Neural cell (in vitro differentiated cells): ENCODE measurements at regions not wholly inside any gene's neighbourhood (a gene's known extent, or its start where the extent isn't known, plus 50 kb on each side); places are given as distances from the start of the nearest gene placed in this dataset.

Source experiments
- H2AFZ ChIP-seq: fragments of 200-600, 300-800 bp; sonication (generic), shearing (Covaris generic); 2 replicates; pipeline ENCODE4 v1.6.0; 2014; ENCODE audit warnings: low read depth, mild to moderate bottlenecking, antibody characterized with exemption, low read length, moderate library complexity
- H3F3A ChIP-seq: fragments of 200-600 bp; shearing (Covaris generic); 2 replicates; pipeline ENCODE4 v1.6.1; 2016; ENCODE audit warnings: mild to moderate bottlenecking, moderate library complexity, mixed read lengths, antibody characterized with exemption, low read length; ENCODE audit not compliant: insufficient read depth, poor library complexity, severe bottlenecking
- H3K27ac ChIP-seq: fragments of 200-600, 300-800 bp; sonication (generic), shearing (Covaris generic); 2 replicates; pipeline ENCODE4 v1.5.1; 2014; ENCODE audit warnings: mild to moderate bottlenecking, low read length, moderate library complexity
- H3K27me3 ChIP-seq: fragments of 300-800, 200-600 bp; sonication (generic), shearing (Covaris generic); 2 replicates; pipeline ENCODE4 v1.6.0; 2014; ENCODE audit warnings: mild to moderate bottlenecking, low read depth, low read length, moderate library complexity; ENCODE audit not compliant: insufficient read depth
- H3K36me3 ChIP-seq: fragments of 300-800, 200-600 bp; sonication (generic), shearing (Covaris generic); 2 replicates; pipeline ENCODE4 v1.5.1; 2014; ENCODE audit warnings: mild to moderate bottlenecking, antibody characterized with exemption, low read length, moderate library complexity; ENCODE audit not compliant: insufficient read depth
- H3K4me2 ChIP-seq: fragments of 300-800, 200-600 bp; sonication (generic), shearing (Covaris generic); 2 replicates; pipeline ENCODE4 v1.6.0; 2014; ENCODE audit warnings: mild to moderate bottlenecking, low read length
- H3K4me3 ChIP-seq: fragments of 300-800, 200-600 bp; sonication (generic), shearing (Covaris generic); 2 replicates; pipeline ENCODE4 v1.5.1; 2014; ENCODE audit warnings: mild to moderate bottlenecking, low read length, moderate library complexity
- H3K79me2 ChIP-seq: fragments of 200-600 bp; shearing (Covaris generic); replicated peaks from 2 replicates; pipeline ENCODE4 v1.6.0; 2014; ENCODE audit warnings: mild to moderate bottlenecking, low read length, moderate library complexity; ENCODE audit not compliant: insufficient read depth
- H3K9ac ChIP-seq: fragments of 300-800, 200-600 bp; sonication (generic), shearing (Covaris generic); 2 replicates; pipeline ENCODE4 v1.6.1; 2016; ENCODE audit warnings: mild to moderate bottlenecking, low read length, mixed read lengths
- H3K9me2 ChIP-seq: fragments of 200-600 bp; shearing (Covaris generic); 2 replicates; pipeline ENCODE4 v1.6.1; 2016; ENCODE audit warnings: mild to moderate bottlenecking, low read length, mixed read lengths; ENCODE audit not compliant: insufficient read depth
- H3K9me3 ChIP-seq: fragments of 200-600, 300-800 bp; sonication (generic), shearing (Covaris generic); 2 replicates; pipeline ENCODE4 v1.6.1; 2016; ENCODE audit warnings: mild to moderate bottlenecking, mixed run types, low read length, moderate library complexity, mixed read lengths
- H4K20me1 ChIP-seq: fragments of 200-600 bp; shearing (Covaris generic); 2 replicates; pipeline ENCODE4 v1.6.1; 2016; ENCODE audit warnings: mild to moderate bottlenecking, mixed run types; ENCODE audit not compliant: insufficient read depth
- EP300 ChIP-seq: fragments of 450-650 bp; conservative IDR thresholded peaks from 2 replicates; pipeline ENCODE4 v1.6.1; 2014; ENCODE audit warnings: antibody characterized with exemption, mild to moderate bottlenecking, moderate library complexity; ENCODE audit not compliant: poor library complexity, severe bottlenecking
- POLR2AphosphoS5 ChIP-seq: IDR thresholded peaks from 2 replicates; pipeline ENCODE4 v1.6.1; 2012
- RAD21 ChIP-seq: fragments of 450-650 bp; conservative IDR thresholded peaks from 2 replicates; pipeline ENCODE4 v1.6.1; 2014; ENCODE audit warnings: antibody characterized with exemption, mild to moderate bottlenecking, moderate library complexity
- SMC3 ChIP-seq: fragments of 450-650 bp; conservative IDR thresholded peaks from 2 replicates; pipeline ENCODE4 v1.6.1; 2014; ENCODE audit warnings: antibody characterized with exemption, mild to moderate bottlenecking, moderate library complexity; ENCODE audit not compliant: poor library complexity
- TAF1 ChIP-seq: IDR thresholded peaks from 2 replicates; pipeline ENCODE4 v1.6.1; 2012; ENCODE audit warnings: low read depth
- TF ChIP-seq, protein P1 (sequence below): fragments of 450-650 bp; IDR thresholded peaks from 2 replicates; pipeline ENCODE4 v1.5.1; 2014; ENCODE audit warnings: antibody characterized with exemption, mild to moderate bottlenecking, moderate library complexity; ENCODE audit not compliant: poor library complexity, severe bottlenecking
- TF ChIP-seq, protein P2 (sequence below): IDR thresholded peaks from 2 replicates; pipeline ENCODE4 v1.6.1; 2012; ENCODE audit warnings: borderline replicate concordance

- Histone ChIP-seq H3K27ac (no peak overlapping the region), H4K20me1 (no peaks in the 10 kb centered on the region), H2AFZ (no peak overlapping the region), H3K4me2 (no peak overlapping the region), H3K36me3 (no peaks in the 10 kb centered on the region), H3K9me3 (no peaks in the 10 kb centered on the region), H3K9me2 (no peaks in the 10 kb centered on the region), H3K4me3 (no peak overlapping the region), H3K9ac (no peak overlapping the region), H3K27me3 (no peaks in the 10 kb centered on the region), H3F3A (no peaks in the 10 kb centered on the region), H3K79me2 (no peaks in the 10 kb centered on the region)
- TF ChIP-seq TAF1, result no peak
- TF ChIP-seq EP300, result no peak
- TF ChIP-seq, protein P1, sequence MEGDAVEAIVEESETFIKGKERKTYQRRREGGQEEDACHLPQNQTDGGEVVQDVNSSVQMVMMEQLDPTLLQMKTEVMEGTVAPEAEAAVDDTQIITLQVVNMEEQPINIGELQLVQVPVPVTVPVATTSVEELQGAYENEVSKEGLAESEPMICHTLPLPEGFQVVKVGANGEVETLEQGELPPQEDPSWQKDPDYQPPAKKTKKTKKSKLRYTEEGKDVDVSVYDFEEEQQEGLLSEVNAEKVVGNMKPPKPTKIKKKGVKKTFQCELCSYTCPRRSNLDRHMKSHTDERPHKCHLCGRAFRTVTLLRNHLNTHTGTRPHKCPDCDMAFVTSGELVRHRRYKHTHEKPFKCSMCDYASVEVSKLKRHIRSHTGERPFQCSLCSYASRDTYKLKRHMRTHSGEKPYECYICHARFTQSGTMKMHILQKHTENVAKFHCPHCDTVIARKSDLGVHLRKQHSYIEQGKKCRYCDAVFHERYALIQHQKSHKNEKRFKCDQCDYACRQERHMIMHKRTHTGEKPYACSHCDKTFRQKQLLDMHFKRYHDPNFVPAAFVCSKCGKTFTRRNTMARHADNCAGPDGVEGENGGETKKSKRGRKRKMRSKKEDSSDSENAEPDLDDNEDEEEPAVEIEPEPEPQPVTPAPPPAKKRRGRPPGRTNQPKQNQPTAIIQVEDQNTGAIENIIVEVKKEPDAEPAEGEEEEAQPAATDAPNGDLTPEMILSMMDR, result no peak
- no peak for TF ChIP-seq RAD21
- TF ChIP-seq POLR2AphosphoS5, result no peak
- no peak for TF ChIP-seq SMC3
Measured at GRCh38 chr10:78742406-78742729, 326.4 kb upstream of the ZMIZ1 start.

DNA sequence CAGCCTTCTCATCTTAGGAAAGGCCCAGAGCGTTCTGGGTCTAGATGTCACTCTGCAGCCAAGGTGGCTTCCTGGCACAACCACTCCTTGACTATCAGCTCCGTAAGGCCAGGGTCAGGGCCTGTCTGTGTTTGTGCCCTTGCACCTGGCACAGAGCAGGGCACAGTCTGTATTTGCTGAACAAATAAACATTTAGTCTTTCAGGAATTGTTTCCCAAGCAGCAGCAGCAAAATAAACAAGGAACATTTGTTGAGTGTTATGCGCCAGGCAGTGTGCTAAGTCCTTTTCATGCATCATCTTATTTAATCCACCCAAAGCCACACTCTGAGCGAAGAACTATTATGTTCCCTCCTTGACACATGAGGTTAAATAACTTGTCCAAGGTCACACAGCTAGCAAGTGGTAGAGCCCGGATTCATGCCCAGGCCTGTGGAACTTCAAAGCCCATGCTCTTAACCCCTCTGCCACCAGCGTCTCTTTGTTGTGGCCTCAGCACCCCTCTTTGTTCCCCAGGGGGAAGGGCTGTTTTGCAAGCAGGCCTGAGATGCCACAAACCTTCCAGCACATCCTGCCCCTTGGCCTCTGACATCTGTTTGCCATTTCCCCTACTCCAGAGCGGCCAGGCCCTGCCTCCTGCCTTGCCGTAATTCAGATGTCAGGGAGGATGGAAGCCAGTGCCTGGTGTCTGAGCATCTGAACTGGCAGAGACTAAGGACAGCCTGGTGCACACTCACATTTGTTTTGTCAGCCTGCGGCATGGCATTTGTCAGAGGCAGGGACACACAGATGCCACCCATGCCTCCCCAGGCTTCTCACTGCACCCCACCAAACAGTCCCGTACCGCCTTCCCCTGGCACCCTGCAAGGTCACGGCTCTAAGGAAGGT is 325.8 kb upstream of the ZMIZ1 start:
- Histone ChIP-seq H3K27ac (no peak overlapping the region), H2AFZ (no peak overlapping the region), H3K4me3 (no peak overlapping the region), H3K9me2 (no peaks in the 10 kb centered on the region), H4K20me1 (no peaks in the 10 kb centered on the region), H3K79me2 (no peaks in the 10 kb centered on the region), H3K4me2 (no peak overlapping the region), H3F3A (no peaks in the 10 kb centered on the region), H3K36me3 (no peaks in the 10 kb centered on the region), H3K9ac (no peak overlapping the region), H3K9me3 (no peaks in the 10 kb centered on the region), H3K27me3 (no peaks in the 10 kb centered on the region)
- TF ChIP-seq, protein P2, sequence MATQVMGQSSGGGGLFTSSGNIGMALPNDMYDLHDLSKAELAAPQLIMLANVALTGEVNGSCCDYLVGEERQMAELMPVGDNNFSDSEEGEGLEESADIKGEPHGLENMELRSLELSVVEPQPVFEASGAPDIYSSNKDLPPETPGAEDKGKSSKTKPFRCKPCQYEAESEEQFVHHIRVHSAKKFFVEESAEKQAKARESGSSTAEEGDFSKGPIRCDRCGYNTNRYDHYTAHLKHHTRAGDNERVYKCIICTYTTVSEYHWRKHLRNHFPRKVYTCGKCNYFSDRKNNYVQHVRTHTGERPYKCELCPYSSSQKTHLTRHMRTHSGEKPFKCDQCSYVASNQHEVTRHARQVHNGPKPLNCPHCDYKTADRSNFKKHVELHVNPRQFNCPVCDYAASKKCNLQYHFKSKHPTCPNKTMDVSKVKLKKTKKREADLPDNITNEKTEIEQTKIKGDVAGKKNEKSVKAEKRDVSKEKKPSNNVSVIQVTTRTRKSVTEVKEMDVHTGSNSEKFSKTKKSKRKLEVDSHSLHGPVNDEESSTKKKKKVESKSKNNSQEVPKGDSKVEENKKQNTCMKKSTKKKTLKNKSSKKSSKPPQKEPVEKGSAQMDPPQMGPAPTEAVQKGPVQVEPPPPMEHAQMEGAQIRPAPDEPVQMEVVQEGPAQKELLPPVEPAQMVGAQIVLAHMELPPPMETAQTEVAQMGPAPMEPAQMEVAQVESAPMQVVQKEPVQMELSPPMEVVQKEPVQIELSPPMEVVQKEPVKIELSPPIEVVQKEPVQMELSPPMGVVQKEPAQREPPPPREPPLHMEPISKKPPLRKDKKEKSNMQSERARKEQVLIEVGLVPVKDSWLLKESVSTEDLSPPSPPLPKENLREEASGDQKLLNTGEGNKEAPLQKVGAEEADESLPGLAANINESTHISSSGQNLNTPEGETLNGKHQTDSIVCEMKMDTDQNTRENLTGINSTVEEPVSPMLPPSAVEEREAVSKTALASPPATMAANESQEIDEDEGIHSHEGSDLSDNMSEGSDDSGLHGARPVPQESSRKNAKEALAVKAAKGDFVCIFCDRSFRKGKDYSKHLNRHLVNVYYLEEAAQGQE, result no peak
- TF ChIP-seq, protein P1, result no peak
